ENCODE measurements at regions not wholly inside any gene's neighbourhood (a gene's known extent, or its start where the extent isn't known, plus 50 kb on each side); places are given as distances from the start of the nearest gene placed in this dataset.

GRCh38 chr6:163786995-163787671 is 372.6 kb downstream of the QKI start:
- TF ChIP-seq PATZ1 (CRISPR knock-in tag; IDR thresholded peaks at IDR 0.05; ENCODE audit: borderline replicate concordance) (no peak), PPARA (CRISPR knock-in tag; IDR thresholded peaks at IDR 0.05; ENCODE audit: borderline replicate concordance) (no peak), ZC3H10 (CRISPR knock-in tag; IDR thresholded peaks at IDR 0.05) (no peak), GLIS3 (CRISPR knock-in tag; IDR thresholded peaks at IDR 0.05) (no peak), CSDC2 (CRISPR knock-in tag; IDR thresholded peaks at IDR 0.05) (no peak), BACH2 (CRISPR knock-in tag; IDR thresholded peaks at IDR 0.05; ENCODE audit: borderline replicate concordance) (no peak), SNAI2 (CRISPR knock-in tag; IDR thresholded peaks at IDR 0.05) (no peak), TSHZ2 (CRISPR knock-in tag; IDR thresholded peaks at IDR 0.05) (no peak), OSR1 (CRISPR knock-in tag; IDR thresholded peaks at IDR 0.05) (no peak), CREB5 (CRISPR knock-in tag; IDR thresholded peaks at IDR 0.05; ENCODE audit: low read depth) (no peak), TOX (CRISPR knock-in tag; IDR thresholded peaks at IDR 0.05; ENCODE audit: borderline replicate concordance) (no peak), ISL1 (CRISPR knock-in tag; IDR thresholded peaks at IDR 0.05) (no peak), ZNF70 (CRISPR knock-in tag; IDR thresholded peaks at IDR 0.05) (no peak), RARB (CRISPR knock-in tag; IDR thresholded peaks at IDR 0.05) (no peak), ZNF565 (CRISPR knock-in tag; conservative IDR thresholded peaks at IDR 0.05; ENCODE audit: low read depth) (no peak), ZNF8 (CRISPR knock-in tag; IDR thresholded peaks at IDR 0.05) (no peak), CSRNP3 (CRISPR knock-in tag; IDR thresholded peaks at IDR 0.05) (no peak), ARNTL (CRISPR knock-in tag; IDR thresholded peaks at IDR 0.05; ENCODE audit: borderline replicate concordance, low read depth) (no peak)
- ATAC-seq: no peak

- TF ChIP-seq ZC3H10 (CRISPR knock-in tag; IDR thresholded peaks at IDR 0.05) (no peak), CSRNP3 (CRISPR knock-in tag; IDR thresholded peaks at IDR 0.05) (no peak), CREB5 (CRISPR knock-in tag; IDR thresholded peaks at IDR 0.05; ENCODE audit: low read depth) (no peak), TOX (CRISPR knock-in tag; IDR thresholded peaks at IDR 0.05; ENCODE audit: borderline replicate concordance) (no peak), ZFP30 (CRISPR knock-in tag; IDR thresholded peaks at IDR 0.05) (no peak), SNAI2 (CRISPR knock-in tag; IDR thresholded peaks at IDR 0.05) (no peak), ISL1 (CRISPR knock-in tag; IDR thresholded peaks at IDR 0.05) (no peak), TSHZ2 (CRISPR knock-in tag; IDR thresholded peaks at IDR 0.05) (no peak), CSDC2 (CRISPR knock-in tag; IDR thresholded peaks at IDR 0.05) (no peak), ZNF8 (CRISPR knock-in tag; IDR thresholded peaks at IDR 0.05) (no peak), ZNF70 (CRISPR knock-in tag; IDR thresholded peaks at IDR 0.05) (no peak), ZNF565 (CRISPR knock-in tag; conservative IDR thresholded peaks at IDR 0.05; ENCODE audit: low read depth) (no peak), BACH2 (CRISPR knock-in tag; IDR thresholded peaks at IDR 0.05; ENCODE audit: borderline replicate concordance) (no peak), RARB (CRISPR knock-in tag; IDR thresholded peaks at IDR 0.05) (no peak), ESRRG (CRISPR knock-in tag; IDR thresholded peaks at IDR 0.05) (no peak), ZFP3 (CRISPR knock-in tag; IDR thresholded peaks at IDR 0.05) (no peak)
- TF ChIP-seq, protein P1, sequence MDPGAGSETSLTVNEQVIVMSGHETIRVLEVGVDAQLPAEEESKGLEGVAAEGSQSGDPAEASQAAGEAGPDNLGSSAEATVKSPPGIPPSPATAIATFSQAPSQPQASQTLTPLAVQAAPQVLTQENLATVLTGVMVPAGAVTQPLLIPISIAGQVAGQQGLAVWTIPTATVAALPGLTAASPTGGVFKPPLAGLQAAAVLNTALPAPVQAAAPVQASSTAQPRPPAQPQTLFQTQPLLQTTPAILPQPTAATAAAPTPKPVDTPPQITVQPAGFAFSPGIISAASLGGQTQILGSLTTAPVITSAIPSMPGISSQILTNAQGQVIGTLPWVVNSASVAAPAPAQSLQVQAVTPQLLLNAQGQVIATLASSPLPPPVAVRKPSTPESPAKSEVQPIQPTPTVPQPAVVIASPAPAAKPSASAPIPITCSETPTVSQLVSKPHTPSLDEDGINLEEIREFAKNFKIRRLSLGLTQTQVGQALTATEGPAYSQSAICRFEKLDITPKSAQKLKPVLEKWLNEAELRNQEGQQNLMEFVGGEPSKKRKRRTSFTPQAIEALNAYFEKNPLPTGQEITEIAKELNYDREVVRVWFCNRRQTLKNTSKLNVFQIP (CRISPR knock-in tag; IDR thresholded peaks at IDR 0.05; ENCODE audit: borderline replicate concordance, low read depth): no peak
- ATAC-seq: no peak
These were observed 368.0 kb downstream of the QKI start for GRCh38 chr6:163782436-163783003.

Data from SK-N-SH treated with all-trans-retinoic acid at 6 μM for 48 hours (cell line).